ENCODE measurements at regions not wholly inside any gene's neighbourhood (a gene's known extent, or its start where the extent isn't known, plus 50 kb on each side); places are given as distances from the start of the nearest gene placed in this dataset.

- TF ChIP-seq CTCF (conservative IDR thresholded peaks at IDR 0.05) (no peak), ZFX (IDR thresholded peaks at IDR 0.05) (no peak)
Measured at GRCh38 chr7:68760556-68760955, 837.7 kb upstream of the AUTS2 start.

Measured in C4-2B (cell line).